Liver (tissue), 8 donors: ENCODE measurements at regions not wholly inside any gene's neighbourhood (a gene's known extent, or its start where the extent isn't known, plus 50 kb on each side); places are given as distances from the start of the nearest gene placed in this dataset.

ENCODE experiments used
- DNase-seq: peaks from one replicate; pipeline ENCODE4 v3.0.0-alpha.2; 2017; ENCODE audit warnings: low spot score
- H3K27ac ChIP-seq, 2 donors: one replicate each; pipeline ENCODE4 v1.7.0; 2013; ENCODE audit warnings: inconsistent platforms in 2 of 2, low read length in 2 of 2, control low read depth in 1 of 2, low read depth in 1 of 2, mild to moderate bottlenecking in 1 of 2
- H3K27me3 ChIP-seq, 4 donors: one replicate each; pipeline versions ENCODE4 v1.6.1 to v1.7.0; 2013; ENCODE audit warnings: low read length in 3 of 4, inconsistent platforms in 1 of 4, mild to moderate bottlenecking in 1 of 4, moderate library complexity in 1 of 4; ENCODE audit not compliant: control insufficient read depth in 4 of 4, insufficient read depth in 4 of 4
- H3K36me3 ChIP-seq, 4 donors: one replicate each; pipeline versions ENCODE4 v1.6.1 to v1.7.0; 2013; ENCODE audit warnings: low read length in 3 of 4, mild to moderate bottlenecking in 3 of 4, low read depth in 1 of 4, moderate library complexity in 1 of 4; ENCODE audit not compliant: control insufficient read depth in 4 of 4, insufficient read depth in 3 of 4
- H3K4me1 ChIP-seq, 4 donors: one replicate each; pipeline versions ENCODE4 v1.6.1 to v1.7.0; 2013; ENCODE audit warnings: low read length in 3 of 4, mild to moderate bottlenecking in 3 of 4, moderate library complexity in 1 of 4; ENCODE audit not compliant: control insufficient read depth in 4 of 4, insufficient read depth in 4 of 4
- H3K4me3 ChIP-seq, 3 donors: one replicate each; pipeline versions ENCODE4 v1.6.1 to v1.7.0; 2013; ENCODE audit warnings: low read length in 3 of 3, control low read depth in 1 of 3, low read depth in 1 of 3, mild to moderate bottlenecking in 1 of 3
- H3K9ac ChIP-seq, 2 donors: one replicate each; pipeline ENCODE4 v1.7.0; 2013; ENCODE audit warnings: low read length in 2 of 2, mild to moderate bottlenecking in 2 of 2, moderate library complexity in 2 of 2, control low read depth in 1 of 2, low read depth in 1 of 2
- H3K9me3 ChIP-seq, 4 donors: one replicate each; pipeline versions ENCODE4 v1.6.1 to v1.7.0; 2013; ENCODE audit warnings: low read length in 3 of 4; ENCODE audit not compliant: control insufficient read depth in 4 of 4
- CTCF ChIP-seq: fragments of 150-350 bp; IDR thresholded peaks from 2 replicates; pipeline ENCODE4 v1.5.1; 2017; ENCODE audit warnings: improper control_type of control experiment, low read depth, low read length; ENCODE audit not compliant: missing input control
- EGR1 ChIP-seq, 2 donors: IDR thresholded peaks; 2 replicates each; pipeline ENCODE4 v1.6.1; 2016 to 2018; ENCODE audit warnings: antibody characterized with exemption in 2 of 2, low read depth in 2 of 2
- FOXA1 ChIP-seq: IDR thresholded peaks from 2 replicates; pipeline ENCODE4 v1.6.1; 2016; ENCODE audit warnings: antibody characterized with exemption
- FOXA2 ChIP-seq: IDR thresholded peaks from 2 replicates; pipeline ENCODE4 v1.6.1; 2016; ENCODE audit warnings: antibody characterized with exemption
- GABPA ChIP-seq, 2 donors: IDR thresholded peaks in 1 of 2; conservative IDR thresholded peaks in 1 of 2; 2 replicates each; pipeline ENCODE4 v1.6.1; 2016; ENCODE audit warnings: antibody characterized with exemption in 2 of 2, mild to moderate bottlenecking in 1 of 2, moderate library complexity in 1 of 2
- HNF4A ChIP-seq, 2 donors: conservative IDR thresholded peaks; 2 replicates each; pipeline ENCODE4 v1.6.1; 2016; ENCODE audit warnings: antibody characterized with exemption in 2 of 2, mild to moderate bottlenecking in 2 of 2
- HNF4G ChIP-seq: IDR thresholded peaks from 2 replicates; pipeline ENCODE4 v1.6.1; 2016; ENCODE audit warnings: antibody characterized with exemption
- JUND ChIP-seq, 2 donors: IDR thresholded peaks; 2 replicates each; pipeline ENCODE4 v1.6.1; 2016; ENCODE audit warnings: antibody characterized with exemption in 2 of 2
- MAX ChIP-seq: IDR thresholded peaks from 2 replicates; pipeline ENCODE4 v1.6.1; 2016; ENCODE audit warnings: antibody characterized with exemption
- NR2F2 ChIP-seq: IDR thresholded peaks from 2 replicates; pipeline ENCODE4 v1.6.1; 2016; ENCODE audit warnings: antibody characterized with exemption
- RAD21 ChIP-seq, 2 donors: IDR thresholded peaks; 2 replicates each; pipeline ENCODE4 v1.6.1; 2016; ENCODE audit warnings: antibody characterized with exemption in 2 of 2, mild to moderate bottlenecking in 2 of 2
- RXRA ChIP-seq, 2 donors: IDR thresholded peaks; 2 replicates each; pipeline ENCODE4 v1.6.1; 2017 to 2018; ENCODE audit warnings: antibody characterized with exemption in 2 of 2, mild to moderate bottlenecking in 1 of 2
- SP1 ChIP-seq: IDR thresholded peaks from 2 replicates; pipeline ENCODE4 v1.6.1; 2018; ENCODE audit warnings: antibody characterized with exemption, mild to moderate bottlenecking
- TAF1 ChIP-seq: conservative IDR thresholded peaks from 2 replicates; pipeline ENCODE4 v1.6.1; 2016; ENCODE audit warnings: antibody characterized with exemption, mild to moderate bottlenecking
- YY1 ChIP-seq: IDR thresholded peaks from 2 replicates; pipeline ENCODE4 v1.6.1; 2016; ENCODE audit warnings: antibody characterized with exemption, mild to moderate bottlenecking
- ZBTB33 ChIP-seq: IDR thresholded peaks from 2 replicates; pipeline ENCODE4 v1.6.1; 2016; ENCODE audit warnings: antibody characterized with exemption
- WGBS: extraction: QIAGEN DNeasy Blood & Tissue Kit; methylation state at CpG from one replicate; pipeline ENCODE4 v1.1.7; 2013; 5-methylcytosine and 5-hydroxymethylcytosine counted together
- TF ChIP-seq, protein P1 (sequence below): IDR thresholded peaks from 2 replicates; pipeline ENCODE4 v1.6.1; 2016; ENCODE audit warnings: antibody characterized with exemption, mild to moderate bottlenecking
- TF ChIP-seq, protein P2 (sequence below): IDR thresholded peaks from 2 replicates; pipeline ENCODE4 v1.6.1; 2016; ENCODE audit warnings: antibody characterized with exemption
- donor health status: healthy.
- donor health status: healthy.
- donor health status: healthy.
- donor health status: healthy.
- donor health status: healthy.

GRCh38 chr9:118985851-118986250 lies 383.4 kb downstream of the BRINP1 start:
- Histone ChIP-seq H3K4me3 (no peak overlapping the region), H3K9ac (no peak overlapping the region), H3K4me1 (no peaks in the 10 kb centered on the region), H3K27ac (no peak overlapping the region), H3K27me3 (peaks cover 0 to 2% (median 0%) of the 10 kb centered on the region in 4 donors), H3K36me3 (no peaks in the 10 kb centered on the region), H3K9me3 (no peaks in the 10 kb centered on the region)
- no peak for DNase-seq
- TF ChIP-seq RXRA (IDR thresholded peaks at IDR 0.05) (no peak), FOXA2 (no peak), NR2F2 (no peak), HNF4A (conservative IDR thresholded peaks at IDR 0.05) (no peak), FOXA1 (no peak), EGR1 (IDR thresholded peaks at IDR 0.05; ENCODE audit: low read depth in 2 of 2) (no peak), SP1 (no peak), CTCF (no peak), RAD21 (IDR thresholded peaks at IDR 0.05) (no peak), JUND (IDR thresholded peaks at IDR 0.05) (no peak), MAX (no peak), GABPA (IDR thresholded peaks at IDR 0.05 in 1 of 2, conservative IDR thresholded peaks at IDR 0.05 in 1 of 2) (no peak), TAF1 (no peak)
- TF ChIP-seq, protein P1, sequence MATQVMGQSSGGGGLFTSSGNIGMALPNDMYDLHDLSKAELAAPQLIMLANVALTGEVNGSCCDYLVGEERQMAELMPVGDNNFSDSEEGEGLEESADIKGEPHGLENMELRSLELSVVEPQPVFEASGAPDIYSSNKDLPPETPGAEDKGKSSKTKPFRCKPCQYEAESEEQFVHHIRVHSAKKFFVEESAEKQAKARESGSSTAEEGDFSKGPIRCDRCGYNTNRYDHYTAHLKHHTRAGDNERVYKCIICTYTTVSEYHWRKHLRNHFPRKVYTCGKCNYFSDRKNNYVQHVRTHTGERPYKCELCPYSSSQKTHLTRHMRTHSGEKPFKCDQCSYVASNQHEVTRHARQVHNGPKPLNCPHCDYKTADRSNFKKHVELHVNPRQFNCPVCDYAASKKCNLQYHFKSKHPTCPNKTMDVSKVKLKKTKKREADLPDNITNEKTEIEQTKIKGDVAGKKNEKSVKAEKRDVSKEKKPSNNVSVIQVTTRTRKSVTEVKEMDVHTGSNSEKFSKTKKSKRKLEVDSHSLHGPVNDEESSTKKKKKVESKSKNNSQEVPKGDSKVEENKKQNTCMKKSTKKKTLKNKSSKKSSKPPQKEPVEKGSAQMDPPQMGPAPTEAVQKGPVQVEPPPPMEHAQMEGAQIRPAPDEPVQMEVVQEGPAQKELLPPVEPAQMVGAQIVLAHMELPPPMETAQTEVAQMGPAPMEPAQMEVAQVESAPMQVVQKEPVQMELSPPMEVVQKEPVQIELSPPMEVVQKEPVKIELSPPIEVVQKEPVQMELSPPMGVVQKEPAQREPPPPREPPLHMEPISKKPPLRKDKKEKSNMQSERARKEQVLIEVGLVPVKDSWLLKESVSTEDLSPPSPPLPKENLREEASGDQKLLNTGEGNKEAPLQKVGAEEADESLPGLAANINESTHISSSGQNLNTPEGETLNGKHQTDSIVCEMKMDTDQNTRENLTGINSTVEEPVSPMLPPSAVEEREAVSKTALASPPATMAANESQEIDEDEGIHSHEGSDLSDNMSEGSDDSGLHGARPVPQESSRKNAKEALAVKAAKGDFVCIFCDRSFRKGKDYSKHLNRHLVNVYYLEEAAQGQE: no peak
- TF ChIP-seq, protein P2, sequence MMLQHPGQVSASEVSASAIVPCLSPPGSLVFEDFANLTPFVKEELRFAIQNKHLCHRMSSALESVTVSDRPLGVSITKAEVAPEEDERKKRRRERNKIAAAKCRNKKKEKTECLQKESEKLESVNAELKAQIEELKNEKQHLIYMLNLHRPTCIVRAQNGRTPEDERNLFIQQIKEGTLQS: no peak
- WGBS: 45% methylated on average over 1 of the region's 1 CpG

GRCh38 chr9:118987167-118987566 lies 382.1 kb downstream of the BRINP1 start:
- no peak for TF ChIP-seq ZBTB33
- TF ChIP-seq RXRA (IDR thresholded peaks at IDR 0.05): no peak
- no peak for TF ChIP-seq YY1
- no peak for TF ChIP-seq SP1
- TF ChIP-seq, protein P1: no peak
- TF ChIP-seq FOXA2: no peak
- TF ChIP-seq JUND (IDR thresholded peaks at IDR 0.05): no peak
- no peak for TF ChIP-seq HNF4A (conservative IDR thresholded peaks at IDR 0.05)
- no peak for TF ChIP-seq EGR1 (IDR thresholded peaks at IDR 0.05; ENCODE audit: low read depth in 2 of 2)
- TF ChIP-seq HNF4G: no peak
- no peak for TF ChIP-seq FOXA1
- no peak for TF ChIP-seq TAF1
- no peak for TF ChIP-seq MAX
- TF ChIP-seq CTCF: no peak
- TF ChIP-seq NR2F2: no peak
- H3K27ac ChIP-seq: no peak overlapping the region
- 58% methylated on average over 4 of the region's 4 CpGs for WGBS

More at GRCh38 chr9:118987167-118987566, 382.1 kb downstream of the BRINP1 start:
- H3K9me3 ChIP-seq: no peaks in the 10 kb centered on the region
- H3K9ac ChIP-seq: no peak overlapping the region
- no peaks in the 10 kb centered on the region for H3K4me1 ChIP-seq
- peaks cover 0 to 2% (median 0%) of the 10 kb centered on the region in 4 donors for H3K27me3 ChIP-seq
- DNase-seq: no peak
- no peak overlapping the region for H3K4me3 ChIP-seq
- H3K36me3 ChIP-seq: no peaks in the 10 kb centered on the region
